Iris pigment epithelial cell (primary cell): ENCODE measurements at regions not wholly inside any gene's neighbourhood (a gene's known extent, or its start where the extent isn't known, plus 50 kb on each side); places are given as distances from the start of the nearest gene placed in this dataset.
"Not testable (repeated sequence)": the region's sequence is repeated elsewhere in the genome, so short reads cannot be mapped to it uniquely, and the experiment has no call there.

Experiments
- DNase-seq: peaks from one replicate; pipeline ENCODE4 v3.0.0-alpha.2; 2011; ENCODE audit warnings: low read depth

DNA sequence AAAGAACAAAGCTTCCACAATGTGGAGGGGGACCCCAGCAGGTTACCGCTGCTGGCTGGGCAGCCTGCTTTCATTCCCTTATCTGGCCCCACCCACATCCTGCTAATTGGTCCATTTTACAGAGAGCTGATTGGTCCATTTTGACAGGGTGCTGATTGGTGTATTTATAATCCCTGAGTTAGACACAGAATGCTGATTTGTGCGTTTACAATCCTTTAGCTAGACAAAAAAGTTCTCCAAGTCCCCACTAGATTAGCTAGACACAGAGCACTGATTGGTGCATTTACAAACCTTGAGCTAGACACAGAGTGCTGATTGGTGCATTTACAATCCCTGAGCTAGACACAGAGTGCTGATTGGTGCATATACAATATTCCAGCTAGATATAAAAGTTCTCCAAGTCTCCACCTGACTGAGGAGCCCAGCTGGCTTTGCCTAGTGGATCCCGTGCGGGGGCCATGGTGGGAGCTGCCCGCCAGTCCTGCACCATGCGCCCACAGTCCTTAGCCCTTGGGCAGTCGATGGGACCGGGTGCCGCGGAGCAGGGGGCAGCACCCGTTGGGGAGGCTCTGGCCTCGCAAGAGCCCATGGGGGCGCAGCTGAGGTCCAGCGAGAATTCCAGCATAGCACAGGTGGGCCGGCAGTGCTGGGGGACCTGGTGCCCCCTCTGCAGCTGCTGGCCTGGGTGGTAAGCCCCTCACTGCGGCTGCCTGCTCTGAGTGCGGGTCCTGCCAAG lies 88.8 kb upstream of the MYLIP start:
- not testable (repeated sequence) for DNase-seq

DNA sequence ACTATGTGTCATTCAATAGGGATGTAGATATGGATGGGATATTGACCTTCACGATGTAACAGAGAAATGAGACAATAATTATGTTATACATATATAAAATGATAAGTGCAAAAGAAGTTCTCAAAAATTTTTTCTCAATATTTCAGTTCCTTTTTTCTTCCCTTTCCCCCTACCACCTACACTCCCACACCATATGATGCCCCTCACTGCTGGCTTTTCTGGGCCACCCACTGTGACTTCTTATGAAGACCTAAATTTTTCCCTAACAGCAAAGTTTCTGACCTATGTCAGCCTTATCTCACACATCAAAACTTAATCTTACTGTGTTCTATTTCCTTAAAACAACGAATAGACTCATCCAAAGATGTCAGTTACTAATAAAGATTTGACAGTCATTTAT lies 89.9 kb upstream of the MYLIP start:
- DNase-seq: no peak

DNA sequence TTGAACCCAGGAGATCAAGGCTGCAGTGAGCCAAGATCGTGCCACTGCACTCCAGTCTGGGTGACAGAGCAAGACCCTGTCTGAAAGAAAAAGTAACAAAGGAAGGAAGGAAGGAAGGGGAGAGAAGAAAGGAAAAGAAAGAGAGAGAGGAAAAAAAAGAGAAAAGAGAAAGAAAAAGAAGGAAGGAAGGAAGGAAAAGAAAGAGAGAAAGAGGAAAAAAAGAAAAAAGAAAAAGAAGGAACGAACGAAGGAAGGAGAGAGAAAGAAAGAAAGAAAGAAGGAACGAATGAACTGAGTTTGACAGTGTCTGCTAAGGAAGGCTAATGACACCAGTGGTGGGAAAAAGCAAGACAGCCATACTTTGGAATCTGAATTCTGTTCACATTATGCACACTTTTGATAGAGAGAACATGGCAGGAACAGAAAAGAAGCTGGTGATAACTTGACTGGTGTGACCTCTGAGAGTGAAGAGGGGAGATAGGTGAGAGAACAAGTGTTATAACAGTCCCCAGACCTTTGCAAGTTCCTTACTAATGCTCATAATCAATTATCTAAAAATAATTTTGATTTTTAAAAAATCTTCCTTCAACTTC lies 93.3 kb upstream of the MYLIP start:
- DNase-seq: no peak

DNA sequence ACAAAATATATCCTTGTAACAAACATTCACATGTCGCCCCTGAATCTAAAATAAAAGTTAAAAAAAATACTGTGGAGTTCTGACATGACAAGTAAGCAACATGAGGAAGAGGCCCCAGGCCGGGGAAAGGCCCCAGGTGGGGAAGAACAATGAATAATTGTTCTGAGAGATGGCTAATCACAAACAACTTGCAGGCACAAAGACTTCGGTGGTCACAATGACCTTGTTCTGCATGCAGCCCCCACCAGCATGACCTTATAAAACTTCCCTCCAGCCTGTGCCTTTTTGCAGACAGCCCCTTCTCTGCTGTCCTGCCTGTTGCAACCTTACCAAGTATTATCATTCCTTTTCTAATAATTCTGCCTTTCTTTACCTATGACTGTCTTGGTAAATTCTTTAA lies 95.7 kb upstream of the MYLIP start:
- DNase-seq: no peak

DNA sequence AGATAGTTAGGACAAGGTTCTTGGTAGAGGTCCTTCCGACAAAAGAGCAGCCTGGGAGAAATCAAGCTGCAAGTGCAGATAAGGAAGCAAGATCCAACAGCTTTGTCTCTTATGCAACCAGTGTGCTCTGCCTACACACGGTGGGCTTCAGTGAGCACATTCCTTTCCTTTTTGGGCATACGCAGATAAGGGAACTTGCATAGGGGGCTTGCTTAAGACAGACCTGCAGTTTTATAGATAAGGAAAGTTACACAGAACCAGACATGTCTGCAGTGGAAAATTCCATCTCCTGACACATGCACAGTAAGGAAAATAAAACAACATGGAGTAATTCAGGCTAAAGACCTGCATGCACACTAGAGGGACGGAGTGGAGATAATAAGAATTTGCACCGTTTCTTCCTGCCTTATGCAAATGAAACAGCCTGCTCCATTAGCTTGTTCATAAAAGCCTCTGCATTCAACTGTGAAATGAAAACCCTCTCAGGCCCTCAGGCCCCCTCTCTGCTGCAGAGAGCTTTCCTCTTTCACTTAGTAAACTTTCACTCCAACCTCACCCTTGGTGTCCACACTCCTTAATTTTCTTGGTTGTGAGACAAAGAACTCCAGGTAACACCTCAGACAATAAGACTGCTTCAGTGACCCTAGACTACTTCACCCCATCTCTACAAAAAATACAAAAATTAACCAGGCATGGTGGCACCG lies 97.5 kb upstream of the MYLIP start:
- no peak for DNase-seq

DNA sequence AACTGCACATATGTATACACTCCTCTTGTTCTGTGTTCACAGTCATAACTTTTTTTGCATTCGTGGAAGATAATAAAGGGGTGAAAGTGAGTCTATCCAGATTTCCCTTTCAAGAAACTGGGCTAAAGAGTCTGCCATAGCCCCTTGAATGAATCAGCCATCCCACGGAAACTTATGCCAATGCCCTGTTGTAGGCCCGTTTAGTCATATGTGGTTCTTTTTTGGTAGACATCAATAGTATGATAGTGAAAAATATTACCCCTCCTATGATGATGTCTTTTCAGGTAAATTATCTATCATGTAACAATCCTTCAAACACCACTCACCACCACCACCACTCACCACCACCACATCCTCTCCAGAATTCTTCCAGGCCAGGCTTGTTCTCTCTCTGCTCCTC lies 99.9 kb upstream of the MYLIP start:
- no peak for DNase-seq

DNA sequence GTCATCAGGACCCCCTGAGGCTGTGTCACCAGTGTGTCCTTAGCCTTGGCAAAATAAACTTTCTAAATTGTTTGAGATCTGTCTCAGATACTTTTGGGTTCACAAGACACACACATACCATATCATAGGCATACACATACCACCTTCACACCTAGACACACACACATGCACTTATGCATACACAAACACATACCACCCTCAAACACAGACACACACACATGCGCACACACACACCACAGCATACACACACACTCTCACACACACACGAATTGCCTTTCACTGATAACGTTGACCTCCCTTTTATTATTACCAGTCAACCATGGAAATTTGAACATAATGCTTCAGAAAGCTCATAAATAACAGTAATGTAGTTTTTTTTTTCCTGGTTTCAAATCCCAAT lies 108.6 kb upstream of the MYLIP start:
- no peak for DNase-seq

DNA sequence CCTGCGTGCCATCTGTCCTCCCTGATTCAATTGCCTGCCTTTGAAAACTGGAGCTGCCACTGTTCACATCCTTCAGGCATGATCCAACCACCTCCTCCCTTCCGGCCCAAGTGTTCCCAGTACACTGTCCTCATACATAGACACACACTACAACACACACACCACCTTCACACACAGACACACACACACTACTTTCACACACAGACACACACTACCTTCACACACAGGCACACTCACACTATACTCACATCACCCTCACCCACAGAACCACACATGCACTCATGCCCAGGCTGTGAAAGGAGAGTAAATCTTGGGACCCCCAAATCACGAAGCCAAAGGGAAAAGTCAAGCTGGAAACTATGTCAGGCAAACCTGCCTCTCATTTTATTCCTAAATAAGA lies 109.4 kb upstream of the MYLIP start:
- no peak for DNase-seq

DNA sequence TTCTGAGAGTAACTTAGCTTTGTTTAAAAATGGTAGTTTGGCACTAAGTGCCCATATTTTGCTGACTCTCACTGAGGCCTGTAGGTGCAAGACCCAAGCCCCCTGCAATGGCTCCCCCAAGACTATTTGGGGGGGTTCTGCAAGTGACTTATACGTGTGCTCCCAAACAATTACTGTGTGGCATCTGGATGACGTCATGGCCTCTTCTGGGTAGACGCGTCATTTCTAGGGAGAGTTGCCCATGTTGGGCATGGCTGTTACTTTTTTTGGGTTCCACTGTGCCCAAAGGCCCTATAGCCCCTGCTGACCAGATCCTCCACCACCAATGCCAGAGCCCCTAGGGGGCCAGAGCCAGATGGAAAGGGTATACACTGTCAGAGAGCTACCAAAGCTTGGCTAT lies 110.3 kb upstream of the MYLIP start:
- DNase-seq: no peak

DNA sequence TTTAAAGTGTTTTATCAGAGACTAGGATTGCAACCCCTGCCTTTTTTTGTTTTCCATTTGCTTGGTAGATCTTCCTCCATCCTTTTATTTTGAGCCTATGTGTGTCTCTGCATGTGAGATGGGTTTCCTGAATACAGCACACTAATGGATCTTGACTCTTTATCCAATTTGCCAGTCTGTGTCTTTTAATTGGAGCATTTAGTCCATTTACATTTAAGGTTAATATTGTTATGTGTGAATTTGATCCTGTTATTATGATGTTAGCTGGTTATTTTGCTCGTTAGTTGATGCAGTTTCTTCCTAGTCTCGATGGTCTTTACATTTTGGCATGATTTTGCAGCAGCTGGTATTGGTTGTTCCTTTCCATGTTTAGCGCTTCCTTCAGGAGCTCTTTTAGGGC lies 114.6 kb upstream of the MYLIP start:
- DNase-seq: not testable (repeated sequence)

DNA sequence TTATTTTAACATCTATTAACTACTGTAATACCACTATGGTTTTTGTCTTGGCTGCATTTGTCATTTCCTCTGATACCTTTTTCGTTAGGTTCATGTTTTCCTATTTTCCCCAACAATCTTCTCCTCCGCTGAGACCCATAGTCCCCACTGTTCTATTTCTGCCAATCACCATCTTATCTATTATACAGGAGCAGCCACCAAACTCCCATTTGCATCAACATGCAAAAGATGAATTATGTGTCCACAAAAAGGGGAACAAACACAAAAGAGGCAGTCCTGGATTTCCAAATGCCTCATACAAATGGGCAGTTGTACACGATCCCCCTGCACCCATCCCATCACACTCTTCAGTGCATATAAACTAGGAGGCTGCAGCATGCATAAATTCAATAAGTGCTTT lies 121.7 kb upstream of the MYLIP start:
- DNase-seq: no peak

DNA sequence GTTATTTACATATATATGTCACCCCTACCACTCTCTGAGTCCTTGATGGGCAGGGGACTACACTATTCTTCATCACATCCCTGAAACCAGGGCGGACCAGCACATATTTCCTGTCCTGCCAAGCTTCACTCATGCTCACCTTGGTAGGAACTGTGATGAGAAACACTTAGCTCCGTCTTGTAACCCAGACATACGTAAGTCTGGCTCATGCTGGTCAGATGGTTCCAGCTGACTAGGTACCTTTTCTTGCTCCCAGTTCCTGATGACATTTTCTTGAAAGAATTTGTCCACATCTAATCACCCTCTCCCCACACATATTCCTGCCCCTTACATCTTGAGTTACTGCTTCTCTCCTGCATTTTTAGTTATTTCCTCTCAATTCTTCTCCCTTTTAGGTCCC lies 122.2 kb upstream of the MYLIP start:
- no peak for DNase-seq

DNA sequence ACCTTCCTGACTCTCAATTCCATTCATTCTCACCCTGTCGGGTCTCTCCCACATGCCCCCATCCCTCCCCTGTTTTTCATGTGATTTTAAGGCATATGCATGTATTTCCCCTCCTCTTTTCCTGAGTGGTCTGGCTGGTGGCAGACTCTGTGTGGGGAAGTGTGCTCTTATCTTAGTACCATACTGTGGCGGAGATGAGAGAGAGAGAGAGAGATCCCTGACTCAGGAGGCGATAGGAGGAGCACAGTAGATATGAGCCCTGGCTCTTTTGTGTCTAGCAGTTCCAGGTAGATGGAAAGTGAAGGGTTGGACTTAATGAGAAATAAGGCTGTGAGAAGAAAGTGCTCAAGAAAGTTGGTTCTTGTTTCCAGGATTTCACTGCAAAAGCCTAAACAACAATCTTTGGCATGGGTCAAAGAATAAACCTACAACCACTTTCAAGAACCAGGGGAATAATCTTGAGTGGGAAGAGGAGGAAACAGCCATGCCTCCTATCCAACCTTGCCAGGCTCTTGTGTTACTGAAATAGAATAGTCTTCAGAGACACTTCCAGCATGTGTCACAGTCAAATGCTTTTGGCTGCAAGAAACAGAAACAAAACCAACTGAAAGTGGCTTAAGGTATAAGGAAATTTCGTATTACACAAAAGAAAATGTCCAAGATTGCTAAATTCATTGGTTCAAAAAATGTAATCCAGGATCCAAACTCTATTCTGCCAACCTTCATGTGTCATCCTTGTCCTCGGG lies 123.8 kb upstream of the MYLIP start:
- DNase-seq: no peak

DNA sequence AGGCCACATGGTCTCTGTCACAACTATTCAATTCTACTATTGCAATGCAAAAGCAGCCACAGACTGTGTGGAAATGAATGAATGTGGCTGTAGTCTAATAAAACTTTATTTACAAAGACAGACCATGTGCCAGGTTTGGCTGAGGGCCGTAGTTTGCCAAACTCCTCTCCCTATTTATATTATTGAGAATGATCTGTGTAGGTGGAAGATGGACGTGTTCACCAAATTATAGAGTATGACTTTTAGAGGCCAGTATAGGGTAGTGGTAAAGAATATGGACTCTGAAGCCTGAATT lies 125.7 kb upstream of the MYLIP start:
- no peak for DNase-seq

DNA sequence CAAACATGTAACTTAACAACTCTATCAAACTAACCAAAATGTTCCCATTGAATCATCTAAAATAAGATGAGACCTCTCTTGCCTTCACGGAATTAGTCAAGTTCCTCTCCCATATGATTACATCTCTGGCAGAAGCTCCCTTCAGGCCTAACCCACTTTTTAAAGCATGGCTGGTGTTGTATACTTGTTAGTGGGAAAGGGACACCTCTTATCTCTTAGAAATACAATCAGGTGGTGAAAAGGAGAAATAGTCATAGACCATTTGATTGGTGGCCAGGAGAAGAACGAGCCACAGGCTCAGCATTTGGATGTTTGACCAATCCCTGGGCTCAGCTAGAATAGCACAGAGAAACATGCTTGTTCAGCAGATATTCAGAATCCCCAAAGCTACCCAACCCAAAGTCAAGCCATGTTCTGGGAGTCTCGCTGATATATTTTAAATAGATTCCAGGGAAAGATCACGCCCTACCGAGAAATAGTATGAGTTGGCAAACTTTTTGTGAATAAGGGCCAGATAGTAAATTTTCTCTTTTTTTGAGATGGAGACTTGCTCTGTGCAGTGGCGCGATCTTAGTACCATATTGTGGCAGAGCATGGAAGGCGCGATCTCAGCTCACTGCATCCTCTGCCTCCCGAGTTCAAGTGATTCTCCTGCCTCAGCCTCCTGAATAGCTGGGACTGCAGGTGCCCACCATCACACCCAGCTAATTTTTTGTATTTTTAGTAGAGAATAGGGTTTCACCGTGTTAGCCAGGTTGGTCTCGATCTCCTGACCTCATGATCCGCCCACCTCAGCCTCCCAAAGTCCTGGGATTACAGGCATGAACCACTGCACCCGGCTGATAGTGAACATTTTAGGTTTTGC lies 126.3 kb upstream of the MYLIP start:
- no peak for DNase-seq

DNA sequence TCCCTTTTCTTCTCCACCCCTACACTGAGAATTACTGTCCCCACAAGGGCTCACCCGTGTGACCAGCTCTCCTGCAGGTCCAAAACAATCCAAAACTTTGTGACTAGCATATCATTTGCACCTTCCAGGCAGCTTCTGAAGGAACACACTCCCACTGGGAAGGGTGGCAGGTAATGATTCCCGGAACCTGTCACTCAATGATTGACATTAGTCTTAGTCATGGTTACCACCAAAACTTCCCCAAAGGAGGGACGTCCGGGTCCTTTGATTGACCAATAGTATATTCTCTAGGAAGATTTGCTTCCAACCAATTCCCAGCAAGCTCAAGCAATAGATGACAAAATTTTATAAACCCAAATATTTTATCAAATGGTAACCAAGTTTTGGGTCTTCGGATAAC lies 127.7 kb upstream of the MYLIP start:
- DNase-seq: no peak

DNA sequence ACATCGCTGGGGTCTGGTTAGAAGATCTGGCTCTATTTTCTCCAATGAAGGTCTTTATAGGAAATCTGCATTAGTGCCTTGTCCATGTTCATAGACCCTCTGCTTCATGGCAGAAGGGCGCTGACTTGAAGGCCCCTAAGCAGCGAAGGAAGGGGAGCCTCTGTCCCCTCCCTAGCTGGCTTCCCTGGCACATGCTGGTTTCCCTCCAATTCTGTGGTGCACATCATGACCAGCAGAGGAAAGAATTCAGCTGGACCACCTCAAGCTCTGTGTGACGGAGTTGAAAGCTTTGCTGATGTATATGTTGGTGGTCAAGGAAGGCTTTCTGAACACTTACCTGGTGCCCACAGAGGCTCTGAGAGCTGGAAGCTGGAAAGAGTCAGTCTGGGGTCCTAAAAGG lies 129.7 kb upstream of the MYLIP start:
- no peak for DNase-seq

DNA sequence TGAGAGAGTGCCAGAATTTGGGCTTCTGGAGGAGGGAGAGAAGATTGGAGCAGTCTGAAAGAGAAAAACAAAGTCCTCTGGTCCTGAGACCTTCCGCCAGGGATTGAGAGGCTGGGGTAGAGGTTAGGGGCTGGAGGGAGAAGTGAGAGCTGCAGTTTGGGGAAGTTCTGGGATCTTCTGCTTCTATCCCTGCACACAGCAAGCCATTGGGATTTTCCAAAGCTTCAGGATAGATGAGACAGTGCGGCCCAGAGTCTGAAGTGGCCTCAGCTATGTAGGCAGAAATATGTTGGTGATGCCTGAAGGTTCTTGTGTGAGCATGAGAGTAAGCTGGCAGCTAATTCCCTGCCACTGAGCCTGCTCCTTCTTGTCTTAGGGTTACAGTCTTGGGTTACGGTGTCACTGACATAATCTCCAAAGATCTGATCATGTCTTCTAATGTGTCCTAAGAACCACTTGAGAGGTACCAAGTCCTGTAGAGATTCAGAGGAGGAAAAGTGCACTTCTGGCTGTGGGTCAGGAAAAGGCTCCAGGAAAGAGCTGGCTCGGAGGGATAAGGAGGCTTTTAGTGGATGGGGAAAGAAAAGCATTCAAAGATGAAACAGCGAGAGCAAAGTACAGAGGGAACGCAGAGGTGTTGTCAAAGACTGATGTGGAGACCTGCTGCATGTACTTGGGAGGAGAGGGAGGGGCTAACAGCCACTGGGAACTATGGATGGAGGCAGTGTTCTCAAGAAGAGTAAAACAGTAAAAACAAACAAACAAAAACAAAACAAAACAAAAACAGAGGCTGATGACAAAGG lies 131.1 kb upstream of the MYLIP start:
- no peak for DNase-seq

DNA sequence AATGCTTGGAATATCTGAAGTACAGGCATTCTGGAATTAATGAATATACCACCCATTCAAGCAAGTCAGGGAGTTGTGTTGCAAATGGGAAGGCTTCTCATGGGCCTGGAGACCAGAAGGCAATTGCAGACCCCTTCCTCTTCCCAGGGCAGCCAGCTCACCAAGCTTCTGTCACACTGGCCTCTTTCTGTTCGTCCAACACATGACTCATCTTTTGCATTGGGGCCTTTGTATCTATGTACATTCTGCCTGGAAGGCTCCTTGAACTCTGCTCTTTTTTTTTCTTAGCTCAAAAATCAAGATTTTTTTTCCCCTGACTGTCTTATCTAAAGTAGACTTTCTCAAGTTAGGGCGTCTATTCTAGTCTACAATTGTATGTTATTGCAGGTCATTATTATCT lies 132.9 kb upstream of the MYLIP start:
- DNase-seq: peak; percentile 25

DNA sequence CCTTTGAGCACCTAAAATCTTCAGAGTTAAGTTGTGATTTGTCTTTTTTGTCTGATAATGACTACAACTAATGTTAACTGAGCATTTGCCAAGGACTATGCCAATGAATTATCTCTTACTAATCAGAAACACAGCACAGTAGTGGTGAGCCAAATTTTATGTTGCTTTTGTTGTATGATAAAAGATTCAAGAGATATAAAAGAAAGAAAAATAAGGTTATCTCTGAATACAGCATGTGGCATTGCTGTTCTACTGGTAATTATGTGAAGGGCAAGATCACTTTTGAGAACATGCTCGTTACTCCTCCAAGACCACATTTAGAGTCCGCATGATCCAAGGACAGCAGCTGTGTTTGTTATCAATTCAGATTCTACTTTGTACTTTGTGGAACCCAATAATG lies 133.4 kb upstream of the MYLIP start:
- no peak for DNase-seq

DNA sequence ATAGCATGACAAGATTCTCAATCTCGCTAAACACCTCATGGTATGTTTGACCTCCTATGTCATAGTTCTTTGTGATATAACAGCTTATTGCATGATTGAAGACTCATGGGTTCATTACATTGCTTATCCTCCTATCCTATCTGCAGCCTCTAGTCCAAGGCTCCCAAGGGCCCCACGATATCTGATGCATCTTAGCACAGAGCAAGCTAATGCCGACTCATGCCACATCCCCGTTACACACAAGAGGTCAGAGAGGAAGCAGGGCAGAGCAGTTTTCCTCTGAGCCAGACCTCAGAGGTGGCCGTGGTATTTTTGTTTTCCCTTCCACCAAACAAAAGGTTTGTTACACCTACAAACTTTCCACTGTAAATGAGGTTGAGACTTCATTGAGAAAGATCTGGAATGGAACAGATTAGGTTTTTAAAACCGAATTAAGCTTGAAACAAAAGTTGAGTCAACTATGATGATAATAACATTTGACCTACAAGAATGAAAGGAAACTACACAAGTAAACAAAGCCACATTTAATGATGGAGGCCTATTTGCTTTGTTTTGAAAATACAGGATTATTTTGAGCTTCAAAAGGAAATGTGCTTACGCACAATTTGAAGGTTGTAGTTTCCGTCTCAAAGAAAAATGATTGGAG lies 133.9 kb upstream of the MYLIP start:
- no peak for DNase-seq
